Breast epithelium (tissue), 3 donors: ENCODE measurements at regions not wholly inside any gene's neighbourhood (a gene's known extent, or its start where the extent isn't known, plus 50 kb on each side); places are given as distances from the start of the nearest gene placed in this dataset.

ENCODE experiments used
- POLR2AphosphoS5 ChIP-seq, 3 donors: sonication (generic); formaldehyde crosslinking; IDR thresholded peaks; one replicate each; pipeline ENCODE4 v1.6.1; 2017; ENCODE audit warnings: antibody characterized with exemption in 3 of 3
- TF ChIP-seq, protein P1 (sequence below), 3 donors: fragments of 450-650 bp; IDR thresholded peaks; one replicate each; pipeline ENCODE4 v1.5.1; 2016 to 2017; ENCODE audit warnings: antibody characterized with exemption in 3 of 3, mild to moderate bottlenecking in 3 of 3, moderate library complexity in 3 of 3

DNA sequence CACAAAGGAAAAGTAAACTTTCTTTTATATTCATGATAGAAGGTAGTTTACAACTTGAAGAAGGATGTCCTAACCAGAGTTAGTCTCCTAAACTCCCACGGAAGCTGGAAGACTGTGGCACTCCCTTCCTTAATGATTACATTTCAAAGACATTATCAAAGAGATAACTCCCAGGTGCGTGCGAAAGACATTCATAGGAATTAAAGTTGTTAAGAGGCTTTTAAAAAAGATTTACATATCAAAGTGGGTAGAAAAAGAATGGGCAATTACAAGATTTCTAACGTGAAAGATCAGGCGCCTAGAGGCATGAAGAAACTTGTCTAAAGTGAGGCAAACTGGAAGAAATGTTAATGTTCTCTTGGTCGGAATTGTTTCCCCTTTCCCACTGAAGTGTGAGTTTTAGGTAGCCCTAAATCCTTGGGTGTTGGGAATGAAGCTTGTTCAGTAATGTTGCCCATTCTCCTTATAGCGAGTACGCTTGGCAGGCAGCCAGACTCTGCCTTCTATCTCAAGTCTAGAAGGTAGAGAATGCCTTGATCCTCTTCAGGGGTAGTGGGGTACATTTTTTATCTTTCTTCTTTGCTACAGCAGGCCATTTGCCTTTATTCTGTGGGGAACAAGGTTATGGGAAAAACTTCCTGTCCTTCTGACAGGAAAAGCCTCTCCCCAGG, 642.0 kb downstream of the SLC6A15 start:
- TF ChIP-seq, protein P1, sequence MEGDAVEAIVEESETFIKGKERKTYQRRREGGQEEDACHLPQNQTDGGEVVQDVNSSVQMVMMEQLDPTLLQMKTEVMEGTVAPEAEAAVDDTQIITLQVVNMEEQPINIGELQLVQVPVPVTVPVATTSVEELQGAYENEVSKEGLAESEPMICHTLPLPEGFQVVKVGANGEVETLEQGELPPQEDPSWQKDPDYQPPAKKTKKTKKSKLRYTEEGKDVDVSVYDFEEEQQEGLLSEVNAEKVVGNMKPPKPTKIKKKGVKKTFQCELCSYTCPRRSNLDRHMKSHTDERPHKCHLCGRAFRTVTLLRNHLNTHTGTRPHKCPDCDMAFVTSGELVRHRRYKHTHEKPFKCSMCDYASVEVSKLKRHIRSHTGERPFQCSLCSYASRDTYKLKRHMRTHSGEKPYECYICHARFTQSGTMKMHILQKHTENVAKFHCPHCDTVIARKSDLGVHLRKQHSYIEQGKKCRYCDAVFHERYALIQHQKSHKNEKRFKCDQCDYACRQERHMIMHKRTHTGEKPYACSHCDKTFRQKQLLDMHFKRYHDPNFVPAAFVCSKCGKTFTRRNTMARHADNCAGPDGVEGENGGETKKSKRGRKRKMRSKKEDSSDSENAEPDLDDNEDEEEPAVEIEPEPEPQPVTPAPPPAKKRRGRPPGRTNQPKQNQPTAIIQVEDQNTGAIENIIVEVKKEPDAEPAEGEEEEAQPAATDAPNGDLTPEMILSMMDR (IDR thresholded peaks at IDR 0.05), result no peak
- no peak for TF ChIP-seq POLR2AphosphoS5 (IDR thresholded peaks at IDR 0.05)
